GM18502 (cell line): ENCODE measurements at regions not wholly inside any gene's neighbourhood (a gene's known extent, or its start where the extent isn't known, plus 50 kb on each side); places are given as distances from the start of the nearest gene placed in this dataset.
"Not testable (repeated sequence)": the region's sequence is repeated elsewhere in the genome, so short reads cannot be mapped to it uniquely, and the experiment has no call there.

Source experiments
- ATAC-seq: cut with Tn5 transposase; IDR thresholded peaks from one replicate; pipeline ENCODE4 v1.9.1; 2021; ENCODE audit warnings: mild to moderate bottlenecking; ENCODE audit not compliant: unreplicated experiment, poor library complexity

- no peak for ATAC-seq
Observed at GRCh38 chr11:97454988-97455387, 1065.2 kb downstream of the JRKL start.

- ATAC-seq: no peak
Observed at GRCh38 chr11:97460091-97460490, 1070.3 kb downstream of the JRKL start.

- no peak for ATAC-seq
Observed at GRCh38 chr11:97461044-97461880, 1071.4 kb downstream of the JRKL start.

- ATAC-seq: no peak
Observed at GRCh38 chr11:97461934-97462333, 1072.1 kb downstream of the JRKL start.

- ATAC-seq: no peak
Observed at GRCh38 chr11:97463891-97464290, 1074.1 kb downstream of the JRKL start.

GRCh38 chr11:97471480-97471879 lies 1081.7 kb downstream of the JRKL start:
- ATAC-seq: no peak

GRCh38 chr11:97487387-97487786 lies 1097.6 kb downstream of the JRKL start:
- ATAC-seq: no peak

GRCh38 chr11:97498891-97499290 lies 1109.1 kb downstream of the JRKL start:
- ATAC-seq: no peak

- no peak for ATAC-seq
Observed at GRCh38 chr11:97502201-97502600, 1112.4 kb downstream of the JRKL start.

GRCh38 chr11:97506076-97506759 lies 1116.4 kb downstream of the JRKL start:
- no peak for ATAC-seq

- ATAC-seq: no peak
Observed at GRCh38 chr11:97514446-97514845, 1124.6 kb downstream of the JRKL start.

- ATAC-seq: no peak
Observed at GRCh38 chr11:97516688-97517087, 1126.9 kb downstream of the JRKL start.

GRCh38 chr11:97525273-97525672 lies 1135.5 kb downstream of the JRKL start:
- ATAC-seq: no peak

- ATAC-seq: no peak
Observed at GRCh38 chr11:97537407-97538150, 1147.8 kb downstream of the JRKL start.

- no peak for ATAC-seq
Observed at GRCh38 chr11:97544431-97544830, 1154.6 kb downstream of the JRKL start.

- no peak for ATAC-seq
Observed at GRCh38 chr11:97548280-97548679, 1158.5 kb downstream of the JRKL start.

GRCh38 chr11:97557399-97557798 lies 1167.6 kb downstream of the JRKL start:
- no peak for ATAC-seq

GRCh38 chr11:97567801-97568200 lies 1178.0 kb downstream of the JRKL start:
- no peak for ATAC-seq

- ATAC-seq: no peak
Observed at GRCh38 chr11:97570636-97571035, 1180.8 kb downstream of the JRKL start.

GRCh38 chr11:97573771-97574170 lies 1184.0 kb downstream of the JRKL start:
- not testable (repeated sequence) for ATAC-seq
